Muscle of leg (tissue), 3 donors: ENCODE measurements at regions not wholly inside any gene's neighbourhood (a gene's known extent, or its start where the extent isn't known, plus 50 kb on each side); places are given as distances from the start of the nearest gene placed in this dataset.

Experiments
- DNase-seq: peaks from one replicate; pipeline ENCODE4 v3.0.0; 2013
- H3K27ac ChIP-seq: one replicate; pipeline ENCODE4 v1.5.1; 2013; ENCODE audit warnings: mild to moderate bottlenecking, low read length, control low read depth
- H3K27me3 ChIP-seq: one replicate; pipeline ENCODE4 v1.6.1; 2013; ENCODE audit warnings: low read length; ENCODE audit not compliant: control insufficient read depth, insufficient read depth
- H3K36me3 ChIP-seq: one replicate; pipeline ENCODE4 v1.6.1; 2013; ENCODE audit warnings: low read length; ENCODE audit not compliant: control insufficient read depth, insufficient read depth
- H3K4me1 ChIP-seq: one replicate; pipeline ENCODE4 v1.6.1; 2013; ENCODE audit warnings: low read length; ENCODE audit not compliant: control insufficient read depth, insufficient read depth
- H3K4me3 ChIP-seq: one replicate; pipeline ENCODE4 v1.5.1; 2013; ENCODE audit warnings: low read length, control low read depth
- H3K9me3 ChIP-seq: replicated peaks from 2 replicates; pipeline ENCODE4 v1.6.1; 2013; ENCODE audit warnings: low read depth, low read length; ENCODE audit not compliant: control insufficient read depth
- whole genome bisulfite sequencing: methylation state at CpG from one replicate; pipeline ENCODE4 v1.1.5; 2013; ENCODE audit warnings: missing lambda C conversion rate; ENCODE audit not compliant: insufficient coverage; 5-methylcytosine and 5-hydroxymethylcytosine counted together

DNA sequence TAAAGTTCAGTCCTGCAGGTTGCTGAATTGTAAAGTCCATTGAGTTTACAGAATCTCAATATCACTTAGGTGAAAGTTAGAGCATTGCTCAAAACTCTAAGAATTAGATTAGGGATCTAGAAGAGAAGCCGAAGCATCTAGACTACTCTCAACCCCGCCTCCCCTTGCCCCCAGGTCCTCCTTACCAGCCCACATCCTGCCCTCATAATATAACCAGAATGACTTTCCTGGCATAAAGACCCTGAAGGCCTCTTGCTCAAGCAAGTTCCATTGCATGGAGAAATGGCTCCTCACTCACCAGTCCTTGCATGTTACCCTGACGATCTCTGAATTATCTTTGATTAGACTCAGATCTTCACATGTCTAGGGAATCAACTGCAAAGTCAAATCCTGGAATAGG is 78.8 kb downstream of the SPATA31C2 start:
- H3K9me3 ChIP-seq = no peaks in the 10 kb centered on the region
- no peak overlapping the region for H3K27ac ChIP-seq
- no peaks in the 10 kb centered on the region for H3K4me1 ChIP-seq
- H3K27me3 ChIP-seq = no peaks in the 10 kb centered on the region
- no peaks in the 10 kb centered on the region for H3K36me3 ChIP-seq
- H3K4me3 ChIP-seq = no peak overlapping the region
- no peak for DNase-seq
- 100% methylated on average over 2 of the region's 3 CpGs for WGBS

DNA sequence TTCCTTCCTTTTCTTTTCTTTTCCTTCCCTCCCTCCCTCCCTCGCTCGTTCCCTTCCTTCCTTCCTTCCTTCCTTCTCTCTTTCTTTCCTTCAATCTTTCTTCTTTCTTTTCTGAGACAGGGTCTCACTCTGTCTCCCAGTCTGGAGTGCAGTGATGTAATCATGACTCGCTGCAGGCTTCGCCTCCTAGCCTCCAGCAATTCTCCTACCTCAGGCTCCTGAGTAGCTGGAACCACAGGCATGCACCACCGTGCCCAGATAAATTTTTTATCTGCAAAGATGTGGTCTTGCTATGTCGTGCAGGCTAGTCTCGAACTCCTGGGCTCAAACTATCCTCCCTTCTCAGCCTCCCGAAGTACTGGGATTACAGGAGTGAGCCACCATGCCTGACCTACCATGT is 81.4 kb downstream of the SPATA31C2 start:
- Histone ChIP-seq H3K36me3 (no peaks in the 10 kb centered on the region), H3K4me3 (no peak overlapping the region), H3K27ac (no peak overlapping the region), H3K27me3 (no peaks in the 10 kb centered on the region), H3K9me3 (no peaks in the 10 kb centered on the region), H3K4me1 (no peaks in the 10 kb centered on the region)
- no peak for DNase-seq
- 90% methylated on average over 3 of the region's 8 CpGs for WGBS

DNA sequence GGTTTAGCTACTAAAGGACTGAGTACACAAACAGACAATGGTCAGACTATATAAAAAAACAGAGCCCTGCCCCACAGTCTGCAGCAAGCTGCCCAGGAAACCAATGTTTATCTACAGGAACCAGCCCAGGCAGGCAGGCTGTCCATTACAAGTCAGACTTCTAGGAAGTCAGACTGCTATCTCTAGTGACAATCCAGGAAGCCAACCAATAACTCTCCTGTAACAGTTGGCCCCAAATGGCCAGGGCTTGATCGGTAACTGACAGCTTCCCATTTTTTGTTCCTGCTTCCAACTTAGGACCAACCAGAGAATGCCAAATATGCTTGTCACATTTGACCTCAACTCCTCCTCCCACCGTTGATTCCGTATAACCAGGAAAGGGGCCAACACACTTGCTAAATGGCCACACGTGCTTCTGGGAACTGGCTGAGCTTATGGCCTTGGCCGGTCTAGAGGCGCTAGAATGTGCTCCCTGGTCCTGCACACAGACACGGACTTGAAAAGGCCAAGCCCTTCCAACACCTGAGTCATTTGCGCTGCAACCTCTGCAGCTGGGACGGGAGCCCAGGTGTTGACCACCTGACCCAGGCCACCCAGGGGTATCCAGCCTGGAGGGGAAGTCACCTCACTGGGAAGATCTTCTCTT is 79.6 kb upstream of the CDK20 start:
- Histone ChIP-seq H3K4me3 (no peak overlapping the region), H3K36me3 (no peaks in the 10 kb centered on the region), H3K9me3 (no peaks in the 10 kb centered on the region), H3K4me1 (no peaks in the 10 kb centered on the region), H3K27ac (no peak overlapping the region), H3K27me3 (no peaks in the 10 kb centered on the region)
- 68% methylated on average over 9 of the region's 9 CpGs for WGBS
- peak; percentile 7 for DNase-seq

DNA sequence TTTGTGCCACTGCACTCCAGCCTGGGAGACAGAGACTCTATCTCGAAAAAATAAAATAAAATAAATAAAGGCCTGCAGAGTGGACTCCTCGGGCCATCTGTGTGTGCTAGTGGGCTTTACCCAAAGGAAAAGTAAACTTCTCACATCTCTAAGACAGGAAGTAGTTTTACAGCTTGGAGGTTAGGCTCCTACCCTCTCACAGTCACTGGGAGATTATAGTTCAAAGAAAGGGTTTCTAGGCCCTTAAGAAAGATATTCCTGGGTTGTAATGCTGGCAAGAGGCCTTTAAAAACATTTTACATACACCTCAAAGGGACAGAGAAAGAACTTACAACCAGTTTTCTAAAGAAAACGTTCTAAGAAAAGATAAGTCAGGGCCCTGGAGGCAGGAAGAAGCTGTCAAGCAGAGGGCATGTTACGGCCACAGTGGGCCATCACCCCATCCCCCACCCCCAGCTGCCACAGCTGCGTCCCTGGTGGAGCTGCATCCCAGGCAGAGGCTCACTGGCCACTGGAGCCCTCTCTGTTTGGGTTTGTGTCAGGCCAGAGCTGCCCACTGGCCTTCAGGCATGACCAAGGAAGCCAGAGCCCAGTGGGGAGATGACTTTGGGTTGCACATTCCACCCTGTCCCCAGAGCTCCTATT is 78.1 kb upstream of the CDK20 start:
- 0% methylated on average over 1 of the region's 5 CpGs for WGBS
- DNase-seq = no peak
- no peaks in the 10 kb centered on the region for H3K4me1 ChIP-seq
- H3K36me3 ChIP-seq = no peaks in the 10 kb centered on the region
- no peak overlapping the region for H3K4me3 ChIP-seq
- no peaks in the 10 kb centered on the region for H3K27me3 ChIP-seq
- no peak overlapping the region for H3K27ac ChIP-seq
- H3K9me3 ChIP-seq = no peaks in the 10 kb centered on the region

DNA sequence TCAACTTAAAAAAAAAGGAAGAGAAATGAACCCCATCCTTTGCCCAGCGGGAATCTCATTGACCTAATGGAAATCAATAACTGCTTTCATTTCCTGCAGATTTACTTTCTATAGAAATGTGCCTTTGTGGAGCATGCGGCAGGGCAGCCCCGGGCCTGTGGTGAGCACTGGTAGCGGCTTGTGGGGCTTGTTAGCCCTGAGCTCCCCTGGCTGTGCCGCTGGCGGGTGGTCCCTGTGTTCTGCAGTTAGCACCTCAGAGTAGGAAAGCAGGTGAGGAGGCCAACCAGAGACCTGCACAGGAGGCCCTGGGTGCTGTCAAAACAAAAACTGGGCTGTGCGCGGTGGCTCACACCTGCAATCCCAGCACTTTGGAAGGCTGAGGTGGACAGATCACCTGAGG is 76.8 kb upstream of the CDK20 start:
- Histone ChIP-seq H3K4me3 (no peak overlapping the region), H3K9me3 (no peaks in the 10 kb centered on the region), H3K27me3 (no peaks in the 10 kb centered on the region), H3K36me3 (no peaks in the 10 kb centered on the region), H3K4me1 (no peaks in the 10 kb centered on the region), H3K27ac (no peak overlapping the region)
- no peak for DNase-seq
- 86% methylated on average over 4 of the region's 8 CpGs for WGBS

DNA sequence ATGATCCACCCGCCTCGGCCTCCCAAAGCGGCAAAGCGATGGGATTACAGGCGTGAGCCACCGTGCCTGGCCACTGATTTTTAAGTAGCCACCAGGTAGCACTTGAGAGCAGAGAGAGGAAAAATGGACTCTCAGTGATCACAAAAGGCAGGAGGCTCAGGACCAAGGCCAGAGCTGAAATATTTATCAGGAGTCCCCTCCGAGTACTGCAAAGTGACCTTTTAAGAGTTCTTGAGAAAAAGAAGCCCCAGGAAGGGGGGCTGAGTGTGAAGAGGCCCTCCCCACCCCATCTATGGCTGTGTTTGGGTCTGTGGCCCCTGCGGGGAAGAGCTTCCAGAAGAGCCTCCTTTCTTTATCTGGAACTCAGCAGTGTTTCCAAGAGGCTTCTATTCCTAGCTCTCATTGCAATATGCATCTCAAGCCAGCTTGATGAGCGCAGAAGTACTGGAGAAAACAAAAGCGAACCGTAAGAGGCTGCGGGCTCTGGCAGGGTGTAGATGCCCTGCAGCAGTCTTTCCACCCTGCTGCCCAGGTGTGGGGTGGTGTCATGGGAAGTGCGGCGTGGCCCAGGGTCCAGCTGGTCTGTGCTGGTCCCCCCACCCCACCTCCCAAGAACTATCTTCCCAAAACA is 75.5 kb upstream of the CDK20 start:
- Histone ChIP-seq H3K27ac (no peak overlapping the region), H3K4me1 (no peaks in the 10 kb centered on the region), H3K27me3 (no peaks in the 10 kb centered on the region), H3K4me3 (no peak overlapping the region), H3K36me3 (no peaks in the 10 kb centered on the region), H3K9me3 (peaks cover 2% of the 10 kb centered on the region)
- DNase-seq = no peak
- 88% methylated on average over 6 of the region's 14 CpGs for WGBS

DNA sequence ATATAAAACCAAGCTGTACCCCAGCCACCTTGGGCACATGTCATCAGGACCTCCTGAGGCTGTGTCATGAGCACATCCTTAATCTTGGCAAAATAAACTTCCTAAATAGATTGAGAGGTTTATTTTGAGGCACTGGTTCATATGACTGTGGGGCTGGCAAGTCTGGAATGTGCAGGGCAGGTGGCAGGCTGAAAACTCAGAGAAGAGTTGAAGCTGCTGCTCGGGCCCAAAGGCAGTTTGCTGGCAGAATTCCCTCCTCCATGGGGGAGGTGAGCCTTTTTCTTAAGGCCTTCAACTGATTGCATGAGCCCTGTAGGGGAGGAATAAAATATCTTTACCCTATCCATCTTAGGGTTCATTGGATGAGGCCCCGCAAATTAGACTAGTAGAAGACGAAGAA is 72.2 kb upstream of the CDK20 start:
- Histone ChIP-seq H3K36me3 (no peaks in the 10 kb centered on the region), H3K27ac (no peak overlapping the region), H3K4me1 (no peaks in the 10 kb centered on the region), H3K4me3 (no peak overlapping the region), H3K27me3 (no peaks in the 10 kb centered on the region), H3K9me3 (peaks cover 11% of the 10 kb centered on the region)
- no peak for DNase-seq
- WGBS = 100% methylated on average over 1 of the region's 3 CpGs

DNA sequence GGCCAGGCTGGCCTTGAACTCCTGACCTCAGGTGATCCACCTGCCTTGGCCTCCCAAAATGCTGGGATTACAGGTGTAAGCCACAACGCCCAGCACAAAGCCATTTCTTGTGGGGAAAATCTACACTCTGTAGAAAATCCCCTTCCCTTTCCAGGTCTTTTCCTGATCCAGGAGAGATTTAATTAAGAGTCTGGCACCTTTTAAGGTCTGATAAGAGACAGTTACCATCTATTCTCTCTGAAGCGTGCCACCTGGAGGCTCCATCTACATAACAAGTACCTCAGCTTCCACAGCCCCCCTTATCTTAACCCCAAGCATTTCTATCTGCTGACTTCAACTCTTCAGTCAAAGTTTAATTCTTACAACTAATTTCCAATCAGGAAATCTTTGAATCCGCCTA is 71.4 kb upstream of the CDK20 start:
- H3K27ac ChIP-seq = no peak overlapping the region
- no peak overlapping the region for H3K4me3 ChIP-seq
- H3K9me3 ChIP-seq = peaks cover 11% of the 10 kb centered on the region
- no peaks in the 10 kb centered on the region for H3K4me1 ChIP-seq
- H3K36me3 ChIP-seq = no peaks in the 10 kb centered on the region
- 80% methylated on average over 1 of the region's 3 CpGs for WGBS
- H3K27me3 ChIP-seq = no peaks in the 10 kb centered on the region
- no peak for DNase-seq

DNA sequence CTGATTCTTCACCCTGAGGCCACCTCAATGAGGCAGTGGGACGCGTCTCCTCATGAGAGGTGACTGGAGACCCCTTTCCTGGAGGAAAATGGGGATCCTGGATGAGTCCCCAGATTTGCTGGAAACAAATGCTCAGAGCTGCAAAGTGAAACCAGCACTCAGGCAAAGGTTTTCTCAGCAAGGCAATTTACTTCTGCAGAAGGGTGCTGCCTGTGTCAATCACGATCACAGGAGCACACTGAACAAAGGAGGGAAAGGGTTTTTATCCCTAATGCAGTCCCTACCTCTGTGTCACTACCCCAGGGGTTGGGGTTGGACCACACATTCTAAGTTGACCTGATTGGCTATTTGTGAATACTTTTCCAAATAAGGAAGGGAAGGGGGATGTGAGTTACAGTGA is 69.9 kb upstream of the CDK20 start:
- WGBS = 96% methylated on average over 2 of the region's 3 CpGs
- H3K4me1 ChIP-seq = no peaks in the 10 kb centered on the region
- H3K9me3 ChIP-seq = peaks cover 11% of the 10 kb centered on the region
- no peak overlapping the region for H3K27ac ChIP-seq
- H3K27me3 ChIP-seq = no peaks in the 10 kb centered on the region
- H3K4me3 ChIP-seq = no peak overlapping the region
- H3K36me3 ChIP-seq = no peaks in the 10 kb centered on the region
- no peak for DNase-seq

DNA sequence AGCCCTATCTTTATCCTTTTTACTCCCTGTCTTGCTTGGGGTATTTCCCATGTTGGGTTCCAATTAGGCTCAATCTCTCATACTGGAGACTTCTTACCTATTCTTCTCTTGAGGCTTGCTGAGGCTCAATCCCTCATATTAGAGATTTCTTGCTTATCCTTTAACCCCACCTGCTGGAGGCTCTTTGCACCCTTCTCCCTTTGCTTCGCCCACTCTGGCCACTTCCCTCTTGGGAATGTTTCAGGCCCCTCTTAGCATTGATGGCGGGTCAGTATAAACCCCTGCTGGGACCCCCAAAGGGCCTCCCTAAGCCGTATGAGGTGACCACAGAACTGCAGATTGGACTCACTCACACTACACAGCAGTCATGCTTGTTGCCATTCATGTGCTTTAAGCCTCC is 69.3 kb upstream of the CDK20 start:
- no peaks in the 10 kb centered on the region for H3K4me1 ChIP-seq
- no peak overlapping the region for H3K27ac ChIP-seq
- H3K9me3 ChIP-seq = peaks cover 11% of the 10 kb centered on the region
- no peaks in the 10 kb centered on the region for H3K27me3 ChIP-seq
- WGBS = 89% methylated on average over 3 of the region's 3 CpGs
- H3K4me3 ChIP-seq = no peak overlapping the region
- H3K36me3 ChIP-seq = no peaks in the 10 kb centered on the region
- DNase-seq = no peak
